HUES6 (cell line): ENCODE measurements at regions not wholly inside any gene's neighbourhood (a gene's known extent, or its start where the extent isn't known, plus 50 kb on each side); places are given as distances from the start of the nearest gene placed in this dataset.
"Not testable (repeated sequence)": the region's sequence is repeated elsewhere in the genome, so short reads cannot be mapped to it uniquely, and the experiment has no call there.

Source experiments
- H3K27ac ChIP-seq: 2 replicates; pipeline ENCODE4 v1.7.0; 2013; ENCODE audit warnings: low read depth, mild to moderate bottlenecking, low read length, inconsistent platforms
- H3K27me3 ChIP-seq: 2 replicates; pipeline ENCODE4 v1.6.1; 2013; ENCODE audit warnings: low read length; ENCODE audit not compliant: control insufficient read depth, insufficient read depth
- H3K36me3 ChIP-seq: 2 replicates; pipeline ENCODE4 v1.6.1; 2013; ENCODE audit warnings: low read length; ENCODE audit not compliant: control insufficient read depth, insufficient read depth
- H3K4me1 ChIP-seq: 2 replicates; pipeline ENCODE4 v1.6.1; 2013; ENCODE audit warnings: low read length; ENCODE audit not compliant: control insufficient read depth, insufficient read depth
- H3K4me3 ChIP-seq: 2 replicates; pipeline ENCODE4 v1.5.1; 2013; ENCODE audit warnings: low read depth, low read length
- H3K9ac ChIP-seq: one replicate; pipeline ENCODE4 v1.6.1; 2013; ENCODE audit warnings: mild to moderate bottlenecking, low read length
- H3K9me3 ChIP-seq: 2 replicates; pipeline ENCODE4 v1.6.1; 2013; ENCODE audit warnings: low read depth, low read length; ENCODE audit not compliant: control insufficient read depth, insufficient read depth

DNA sequence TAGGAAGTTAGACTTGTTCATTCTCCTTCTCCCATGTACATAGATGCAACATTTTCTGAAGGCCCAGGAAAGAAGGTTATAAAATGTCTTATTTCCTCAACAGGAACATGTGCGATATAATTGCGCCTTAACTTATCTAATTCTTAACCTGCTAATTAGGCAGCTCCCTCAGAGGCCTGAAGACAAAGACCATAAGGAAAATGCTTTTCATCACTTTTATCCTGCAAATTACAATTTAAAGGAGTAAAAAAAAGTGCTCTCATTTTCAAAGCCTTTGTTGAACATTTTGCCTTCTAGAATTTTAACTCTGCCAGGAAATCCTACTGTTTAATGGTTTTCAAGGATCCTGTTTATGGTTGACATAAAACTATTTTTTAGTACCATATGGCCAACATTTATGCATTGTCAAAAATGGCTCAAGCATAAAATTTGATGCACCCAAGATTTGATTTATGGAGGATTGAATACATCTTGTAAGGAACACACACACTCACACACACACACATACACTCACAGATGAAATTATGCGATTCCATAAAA, 660.4 kb upstream of the TMEM132C start:
- Histone ChIP-seq H3K9me3 (0 out of 2 replicates have a peak, but pooled peaks cover 3% of the 10 kb centered on the region), H3K27ac (peak overlapping the region; percentile 31; the same call in 1 of the 2 replicates), H3K36me3 (no peaks in the 10 kb centered on the region), H3K4me3 (no peak overlapping the region), H3K27me3 (no peaks in the 10 kb centered on the region), H3K4me1 (peaks cover 17% of the 10 kb centered on the region), H3K9ac (peak overlapping the region; percentile 1)

DNA sequence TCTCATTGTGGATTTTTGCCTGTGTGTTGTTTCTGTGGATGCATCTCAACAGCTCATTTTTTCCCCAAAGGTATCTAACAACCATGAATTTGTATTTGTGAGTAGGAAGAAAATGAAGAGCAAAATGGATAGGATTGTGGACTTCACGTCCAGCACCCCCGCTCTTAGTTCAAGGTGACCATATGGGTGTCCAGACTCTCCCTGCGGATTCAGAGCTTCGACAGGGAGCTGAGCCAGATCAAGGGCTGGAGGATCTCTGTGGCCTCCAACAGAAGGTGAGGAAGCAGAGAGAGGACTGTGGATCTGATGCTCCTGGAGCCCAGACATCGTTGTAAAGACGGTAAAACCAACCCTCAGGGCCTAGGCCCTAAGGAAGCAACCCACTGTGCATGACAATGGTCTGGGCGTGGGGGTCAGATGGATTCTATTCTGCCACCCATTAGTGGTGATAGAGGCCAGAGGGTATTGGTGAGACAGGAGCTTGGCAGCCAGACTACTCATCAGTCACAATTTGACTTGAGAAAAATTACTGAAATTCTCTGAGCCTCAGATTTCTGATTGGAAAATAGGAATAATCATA, 659.7 kb upstream of the TMEM132C start:
- no peak overlapping the region for H3K4me3 ChIP-seq
- peaks cover 17% of the 10 kb centered on the region for H3K4me1 ChIP-seq
- H3K9ac ChIP-seq, result peak overlapping the region; percentile 1
- no peaks in the 10 kb centered on the region for H3K36me3 ChIP-seq
- H3K9me3 ChIP-seq, result 0 out of 2 replicates have a peak, but pooled peaks cover 3% of the 10 kb centered on the region
- no peaks in the 10 kb centered on the region for H3K27me3 ChIP-seq
- H3K27ac ChIP-seq, result peak overlapping the region; percentile 31; the same call in 1 of the 2 replicates

DNA sequence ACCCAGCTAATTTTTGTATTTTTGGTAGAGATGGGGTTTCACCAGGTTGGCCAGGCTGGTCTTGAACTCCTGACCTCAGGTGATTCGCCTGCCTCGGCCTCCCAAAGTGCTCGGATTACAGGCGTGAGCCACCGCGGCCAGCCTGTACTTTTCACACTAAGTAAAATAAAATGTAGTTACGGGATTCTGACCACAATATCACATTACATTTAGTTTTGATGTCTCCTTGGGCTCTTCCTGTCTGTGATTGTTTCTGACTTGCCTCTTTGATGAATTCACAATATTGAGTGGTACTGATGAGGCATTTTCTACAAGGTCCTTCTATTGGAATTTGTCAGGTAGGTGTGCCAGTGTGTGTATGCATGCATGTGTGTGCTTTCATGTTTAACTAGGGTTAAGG, 658.6 kb upstream of the TMEM132C start:
- not testable (repeated sequence) for H3K4me3 ChIP-seq

GRCh38 chr12:127613056-127613455, 653.9 kb upstream of the TMEM132C start:
- H3K9me3 ChIP-seq, result 0 out of 2 replicates have a peak, but pooled peaks cover 3% of the 10 kb centered on the region
- H3K4me3 ChIP-seq, result no peak overlapping the region
- no peaks in the 10 kb centered on the region for H3K36me3 ChIP-seq
- no peak overlapping the region for H3K27ac ChIP-seq
- H3K4me1 ChIP-seq, result no peaks in the 10 kb centered on the region
- no peak overlapping the region for H3K9ac ChIP-seq
- no peaks in the 10 kb centered on the region for H3K27me3 ChIP-seq

More for the DNA sequence above, 658.6 kb upstream of the TMEM132C start:
- not testable (repeated sequence) for H3K36me3 ChIP-seq, H3K9ac ChIP-seq, H3K27me3 ChIP-seq, H3K9me3 ChIP-seq
- Histone ChIP-seq H3K4me1 (peaks cover 17% of the 10 kb centered on the region), H3K27ac (peak overlapping the region; percentile 18; the same call in 1 of the 2 replicates)

DNA sequence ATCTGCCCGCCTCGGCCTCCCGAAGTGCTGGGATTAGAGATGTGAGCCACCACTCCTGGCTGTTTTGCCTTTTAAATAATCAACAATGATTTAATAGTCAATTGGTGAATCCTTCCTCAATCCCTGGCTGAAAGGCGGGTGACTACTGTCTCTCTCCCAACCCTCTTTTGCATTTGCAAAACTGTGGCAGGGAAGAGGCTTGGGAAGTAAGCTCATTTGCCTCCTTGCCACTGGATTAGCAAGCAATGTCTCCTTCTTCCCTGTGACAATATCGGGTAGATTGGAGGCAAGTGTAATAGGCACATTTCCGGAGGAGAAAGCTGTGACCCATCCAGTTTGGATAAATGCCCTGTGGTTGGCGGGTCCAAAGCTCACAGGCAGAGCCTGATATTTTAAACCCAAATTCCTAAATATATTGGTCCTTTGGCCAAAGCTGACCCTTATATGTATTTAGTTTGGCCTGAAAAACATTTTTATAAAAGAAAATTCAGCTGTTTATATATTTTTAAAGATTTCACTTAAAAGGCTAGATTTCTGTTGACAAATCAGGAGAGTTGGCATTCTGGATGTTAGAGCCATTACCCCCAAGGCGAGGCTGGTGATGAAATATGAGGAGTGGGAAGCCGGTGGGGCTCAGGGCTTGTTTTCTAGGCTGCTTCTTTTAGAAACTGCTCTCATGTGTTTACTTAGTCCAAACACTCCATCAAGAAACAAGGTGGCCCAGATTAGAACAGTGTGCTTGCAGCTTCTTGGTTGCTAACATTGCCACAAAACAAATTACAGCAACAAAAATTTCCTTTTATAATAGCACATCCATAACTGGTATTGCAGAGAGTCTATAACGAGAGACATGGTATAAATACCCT, 646.9 kb upstream of the TMEM132C start:
- H3K9ac ChIP-seq, result no peak overlapping the region
- no peak overlapping the region for H3K4me3 ChIP-seq
- H3K27ac ChIP-seq, result no peak overlapping the region
- H3K9me3 ChIP-seq, result no peaks in the 10 kb centered on the region
- peaks cover 22% of the 10 kb centered on the region for H3K4me1 ChIP-seq
- H3K27me3 ChIP-seq, result no peaks in the 10 kb centered on the region
- H3K36me3 ChIP-seq, result no peaks in the 10 kb centered on the region

DNA sequence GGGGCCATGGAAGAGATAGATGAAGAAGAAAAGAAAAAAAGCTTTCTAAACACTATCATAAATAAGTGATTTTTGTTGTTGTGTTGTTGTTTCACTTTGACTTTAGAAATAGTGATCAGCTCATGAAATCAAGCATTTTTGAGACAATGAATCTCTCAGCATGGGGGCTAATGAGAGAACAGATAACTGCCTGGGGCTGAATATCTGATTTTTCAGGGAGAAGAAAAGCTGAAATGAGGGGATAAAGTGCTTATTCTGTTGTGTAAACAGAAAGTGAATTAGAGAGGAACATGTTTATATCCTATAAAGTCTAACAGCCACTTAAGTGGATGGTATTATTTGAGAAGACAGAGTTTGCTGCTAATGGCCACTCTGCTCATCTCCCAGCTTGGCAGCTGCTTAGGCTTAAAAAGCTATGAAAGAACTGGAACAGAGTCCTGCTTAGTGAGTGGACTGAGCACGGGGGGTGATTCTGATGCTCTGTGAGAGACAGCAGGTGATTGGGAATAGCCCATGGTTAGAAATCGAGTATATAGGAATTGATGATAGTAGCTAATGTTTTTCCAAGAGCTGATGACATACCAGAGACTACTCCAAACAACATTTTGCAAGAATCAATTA, 646.1 kb upstream of the TMEM132C start:
- no peaks in the 10 kb centered on the region for H3K27me3 ChIP-seq
- H3K4me1 ChIP-seq, result peaks cover 22% of the 10 kb centered on the region
- no peak overlapping the region for H3K4me3 ChIP-seq
- no peaks in the 10 kb centered on the region for H3K9me3 ChIP-seq
- H3K36me3 ChIP-seq, result no peaks in the 10 kb centered on the region
- H3K27ac ChIP-seq, result no peak overlapping the region
- no peak overlapping the region for H3K9ac ChIP-seq

GRCh38 chr12:127621366-127621765, 645.6 kb upstream of the TMEM132C start:
- Histone ChIP-seq H3K9ac (no peak overlapping the region), H3K9me3 (no peaks in the 10 kb centered on the region), H3K27ac (no peak overlapping the region), H3K4me3 (no peak overlapping the region), H3K36me3 (no peaks in the 10 kb centered on the region), H3K4me1 (peaks cover 22% of the 10 kb centered on the region), H3K27me3 (no peaks in the 10 kb centered on the region)

- H3K4me3 ChIP-seq, result no peak overlapping the region
- no peaks in the 10 kb centered on the region for H3K27me3 ChIP-seq
- H3K27ac ChIP-seq, result no peak overlapping the region
- no peaks in the 10 kb centered on the region for H3K9me3 ChIP-seq
- H3K36me3 ChIP-seq, result no peaks in the 10 kb centered on the region
- H3K4me1 ChIP-seq, result peaks cover 22% of the 10 kb centered on the region
- no peak overlapping the region for H3K9ac ChIP-seq
Observed at GRCh38 chr12:127623362-127623761, 643.6 kb upstream of the TMEM132C start.

GRCh38 chr12:127625176-127625771, 641.7 kb upstream of the TMEM132C start:
- peaks cover 15% of the 10 kb centered on the region for H3K4me1 ChIP-seq
- H3K27ac ChIP-seq, result no peak overlapping the region
- no peaks in the 10 kb centered on the region for H3K27me3 ChIP-seq
- no peaks in the 10 kb centered on the region for H3K9me3 ChIP-seq
- no peaks in the 10 kb centered on the region for H3K36me3 ChIP-seq
- no peak overlapping the region for H3K9ac ChIP-seq
- H3K4me3 ChIP-seq, result no peak overlapping the region

DNA sequence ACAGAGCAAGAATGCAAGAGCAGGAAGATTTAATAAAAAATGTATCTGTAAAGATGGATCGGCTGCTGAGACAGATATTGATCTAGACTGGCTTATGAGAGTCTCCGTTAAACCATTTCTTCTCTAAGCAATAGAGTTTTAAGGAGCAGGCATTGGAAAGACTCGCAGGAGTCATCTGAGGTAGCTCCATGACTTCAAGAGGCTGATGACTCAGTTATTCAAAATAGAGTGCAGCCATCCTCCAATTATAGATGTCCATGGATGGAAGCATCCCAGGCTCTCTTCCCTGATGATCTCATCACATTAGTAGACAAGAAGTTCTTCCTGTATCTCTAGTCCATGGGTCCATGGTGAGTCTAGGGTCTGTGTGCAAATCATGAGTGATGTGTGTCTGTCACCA, 638.3 kb upstream of the TMEM132C start:
- Histone ChIP-seq H3K36me3 (no peaks in the 10 kb centered on the region), H3K27ac (no peak overlapping the region), H3K27me3 (no peaks in the 10 kb centered on the region), H3K9me3 (no peaks in the 10 kb centered on the region), H3K4me1 (no peaks in the 10 kb centered on the region), H3K4me3 (no peak overlapping the region), H3K9ac (no peak overlapping the region)
